BE2C (cell line): ENCODE measurements at regions not wholly inside any gene's neighbourhood (a gene's known extent, or its start where the extent isn't known, plus 50 kb on each side); places are given as distances from the start of the nearest gene placed in this dataset.

Source experiments
- DNase-seq: peaks from one replicate; pipeline ENCODE4 v3.0.0-alpha.2; 2020
- H3K27me3 ChIP-seq: fragments of 250-450 bp; sonication (Bioruptor Pico); 2 replicates; pipeline ENCODE4 v1.5.1; 2020; ENCODE audit warnings: mild to moderate bottlenecking
- H3K36me3 ChIP-seq: fragments of 250-450 bp; sonication (Bioruptor Pico); 2 replicates; pipeline ENCODE4 v1.5.1; 2020; ENCODE audit warnings: mild to moderate bottlenecking
- H3K4me1 ChIP-seq: fragments of 250-450 bp; sonication (Bioruptor Pico); 2 replicates; pipeline ENCODE4 v1.5.1; 2020
- H3K4me3 ChIP-seq: 2 replicates; pipeline ENCODE4 v1.5.1; 2011; ENCODE audit warnings: low read depth, low read length
- H3K9me3 ChIP-seq: fragments of 250-450 bp; sonication (Bioruptor Pico); 2 replicates; pipeline ENCODE4 v1.5.1; 2020
- TF ChIP-seq, protein P1 (sequence below): IDR thresholded peaks from 2 replicates; pipeline ENCODE4 v1.5.1; 2012; ENCODE audit warnings: mild to moderate bottlenecking, low read depth, low read length

DNA sequence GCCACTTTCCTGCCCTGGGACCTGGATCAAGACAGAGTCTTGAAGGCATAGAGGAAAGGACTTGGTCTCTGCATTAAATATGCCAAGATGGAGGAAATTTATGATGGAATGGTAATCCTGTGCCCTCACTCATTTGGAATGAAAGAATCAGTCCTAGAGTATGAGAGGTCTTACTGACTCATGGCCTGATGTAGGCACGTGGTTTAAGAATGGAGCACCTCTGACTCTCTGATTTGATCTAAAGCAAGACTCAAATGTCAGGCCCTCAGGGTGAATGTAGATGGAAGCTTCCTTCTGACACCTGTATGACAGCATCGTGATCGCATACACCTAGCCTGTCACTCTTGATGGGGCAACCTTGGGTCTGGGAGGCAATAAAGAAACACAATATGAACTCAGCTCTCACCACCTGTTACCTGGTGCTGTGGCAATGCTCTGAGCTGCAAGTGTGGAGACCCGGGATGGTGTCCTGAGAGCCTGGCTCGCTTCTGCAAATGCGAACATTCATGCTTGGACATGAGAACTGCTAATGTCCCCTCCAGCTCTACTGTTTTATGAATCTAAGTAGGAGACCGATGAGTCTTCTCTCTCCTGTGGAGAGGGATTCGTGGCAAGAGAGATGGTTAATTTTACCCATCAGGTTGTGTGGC is 229.9 kb downstream of the ABCC12 start:
- no peaks in the 10 kb centered on the region for H3K9me3 ChIP-seq
- no peaks in the 10 kb centered on the region for H3K36me3 ChIP-seq
- TF ChIP-seq, protein P1, sequence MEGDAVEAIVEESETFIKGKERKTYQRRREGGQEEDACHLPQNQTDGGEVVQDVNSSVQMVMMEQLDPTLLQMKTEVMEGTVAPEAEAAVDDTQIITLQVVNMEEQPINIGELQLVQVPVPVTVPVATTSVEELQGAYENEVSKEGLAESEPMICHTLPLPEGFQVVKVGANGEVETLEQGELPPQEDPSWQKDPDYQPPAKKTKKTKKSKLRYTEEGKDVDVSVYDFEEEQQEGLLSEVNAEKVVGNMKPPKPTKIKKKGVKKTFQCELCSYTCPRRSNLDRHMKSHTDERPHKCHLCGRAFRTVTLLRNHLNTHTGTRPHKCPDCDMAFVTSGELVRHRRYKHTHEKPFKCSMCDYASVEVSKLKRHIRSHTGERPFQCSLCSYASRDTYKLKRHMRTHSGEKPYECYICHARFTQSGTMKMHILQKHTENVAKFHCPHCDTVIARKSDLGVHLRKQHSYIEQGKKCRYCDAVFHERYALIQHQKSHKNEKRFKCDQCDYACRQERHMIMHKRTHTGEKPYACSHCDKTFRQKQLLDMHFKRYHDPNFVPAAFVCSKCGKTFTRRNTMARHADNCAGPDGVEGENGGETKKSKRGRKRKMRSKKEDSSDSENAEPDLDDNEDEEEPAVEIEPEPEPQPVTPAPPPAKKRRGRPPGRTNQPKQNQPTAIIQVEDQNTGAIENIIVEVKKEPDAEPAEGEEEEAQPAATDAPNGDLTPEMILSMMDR: no peak
- no peak for DNase-seq
- H3K4me3 ChIP-seq: no peak overlapping the region
- no peaks in the 10 kb centered on the region for H3K27me3 ChIP-seq
- H3K4me1 ChIP-seq: no peaks in the 10 kb centered on the region

DNA sequence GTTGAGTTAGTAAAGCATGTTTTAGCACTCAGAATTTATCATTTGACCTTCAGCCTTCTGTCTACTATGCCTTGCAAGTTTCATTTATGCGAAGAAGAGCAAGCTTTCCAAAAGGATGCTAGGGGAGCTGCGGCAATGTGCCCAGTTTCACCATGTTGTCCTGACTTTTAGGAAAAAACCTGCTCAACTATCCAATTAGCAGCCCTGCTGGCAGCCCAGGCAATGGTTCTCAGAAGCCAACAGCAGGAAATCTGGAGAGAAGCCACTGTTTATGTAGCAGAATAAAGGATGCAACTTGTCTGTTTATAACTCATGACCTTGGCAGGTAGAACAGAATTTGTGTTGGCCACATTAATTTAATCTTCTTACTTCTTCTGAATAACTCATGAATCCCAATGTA is 230.8 kb downstream of the ABCC12 start:
- TF ChIP-seq, protein P1: no peak
- Histone ChIP-seq H3K4me3 (no peak overlapping the region), H3K36me3 (no peaks in the 10 kb centered on the region), H3K27me3 (no peaks in the 10 kb centered on the region), H3K9me3 (no peaks in the 10 kb centered on the region), H3K4me1 (no peaks in the 10 kb centered on the region)
- no peak for DNase-seq

DNA sequence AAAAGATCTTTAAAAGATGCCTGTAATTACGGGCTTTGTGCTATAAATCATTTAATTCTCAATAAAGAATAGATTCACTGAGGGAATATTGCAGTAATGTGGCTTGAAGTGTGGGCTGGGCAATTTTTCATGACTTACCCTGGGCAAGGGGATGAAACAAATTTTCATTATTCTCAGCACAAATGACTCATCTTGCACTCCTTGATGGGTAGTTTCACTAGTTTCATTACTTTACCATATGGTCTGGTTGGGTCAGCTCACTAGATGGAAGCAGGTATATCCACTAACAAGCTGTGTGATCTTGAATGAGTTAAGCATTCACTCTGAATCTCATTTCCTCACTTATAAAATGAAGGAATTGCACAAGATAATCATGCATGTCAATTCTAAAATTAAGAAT is 234.3 kb downstream of the ABCC12 start:
- no peaks in the 10 kb centered on the region for H3K4me1 ChIP-seq
- H3K4me3 ChIP-seq: no peak overlapping the region
- no peaks in the 10 kb centered on the region for H3K36me3 ChIP-seq
- TF ChIP-seq, protein P1: no peak
- no peak for DNase-seq
- H3K9me3 ChIP-seq: no peaks in the 10 kb centered on the region
- no peaks in the 10 kb centered on the region for H3K27me3 ChIP-seq

DNA sequence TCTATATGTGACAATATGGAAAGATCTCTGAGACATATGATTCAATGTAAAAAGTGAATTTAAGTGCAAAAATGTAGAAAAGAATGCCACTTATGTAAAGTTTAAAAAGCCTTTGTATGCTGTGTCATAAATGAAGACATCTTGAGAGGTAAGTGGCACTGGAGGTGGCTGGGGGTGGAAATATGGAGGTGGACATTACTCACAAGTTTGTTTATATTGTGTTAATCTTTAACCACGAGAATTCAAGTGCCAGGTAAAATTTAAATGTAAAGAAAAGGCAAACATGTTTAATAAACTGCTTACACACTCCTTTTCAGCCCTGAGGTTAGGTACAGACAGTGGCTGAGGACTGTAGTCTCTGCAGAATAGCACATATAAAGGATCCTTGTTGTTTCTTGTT is 235.1 kb downstream of the ABCC12 start:
- H3K36me3 ChIP-seq: no peaks in the 10 kb centered on the region
- no peaks in the 10 kb centered on the region for H3K27me3 ChIP-seq
- no peak overlapping the region for H3K4me3 ChIP-seq
- no peak for DNase-seq
- TF ChIP-seq, protein P1: no peak
- no peaks in the 10 kb centered on the region for H3K4me1 ChIP-seq
- H3K9me3 ChIP-seq: no peaks in the 10 kb centered on the region

DNA sequence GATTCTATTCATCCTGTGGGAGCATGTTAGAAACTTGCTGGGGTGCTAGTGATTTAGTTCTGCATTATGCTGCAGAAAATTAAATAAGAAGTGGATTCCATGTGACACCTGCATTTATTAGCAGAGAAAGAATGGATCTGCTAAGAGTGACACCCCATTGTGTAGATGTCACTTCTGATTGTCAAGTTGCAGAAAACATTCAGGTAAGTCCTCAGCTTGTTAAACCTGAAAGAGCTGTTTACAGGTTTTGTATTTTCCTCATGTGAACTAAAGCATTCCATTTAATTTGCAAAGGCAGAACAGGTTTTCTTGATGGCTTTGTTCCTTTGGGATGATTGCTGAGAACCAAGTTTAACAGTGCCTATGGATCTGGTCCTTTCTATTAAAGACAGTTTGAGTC is 238.7 kb downstream of the ABCC12 start:
- H3K36me3 ChIP-seq: no peaks in the 10 kb centered on the region
- H3K9me3 ChIP-seq: no peaks in the 10 kb centered on the region
- no peak overlapping the region for H3K4me3 ChIP-seq
- no peaks in the 10 kb centered on the region for H3K4me1 ChIP-seq
- TF ChIP-seq, protein P1: no peak
- no peak for DNase-seq
- no peaks in the 10 kb centered on the region for H3K27me3 ChIP-seq

DNA sequence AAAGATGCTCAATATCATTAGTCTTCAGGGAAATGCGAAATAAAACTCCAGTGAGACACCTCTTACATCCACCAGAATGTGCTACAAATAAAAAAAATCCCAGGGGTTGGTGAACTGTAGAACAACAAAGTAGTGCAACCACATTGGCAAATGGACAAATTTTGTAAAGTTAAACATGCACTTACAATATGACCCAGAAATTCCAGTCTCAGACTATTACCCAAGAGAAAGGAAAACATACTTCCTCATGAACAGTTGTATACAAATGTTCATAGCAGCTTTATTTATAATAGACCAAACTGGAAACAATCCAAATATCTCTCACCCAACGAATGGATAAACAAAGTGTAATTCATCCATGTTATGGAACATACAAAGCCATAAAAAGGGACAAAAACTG is 239.5 kb downstream of the ABCC12 start:
- H3K36me3 ChIP-seq: no peaks in the 10 kb centered on the region
- H3K4me1 ChIP-seq: no peaks in the 10 kb centered on the region
- no peaks in the 10 kb centered on the region for H3K27me3 ChIP-seq
- no peak overlapping the region for H3K4me3 ChIP-seq
- DNase-seq: no peak
- TF ChIP-seq, protein P1: no peak
- H3K9me3 ChIP-seq: no peaks in the 10 kb centered on the region
